ENCODE measurements at regions not wholly inside any gene's neighbourhood (a gene's known extent, or its start where the extent isn't known, plus 50 kb on each side); places are given as distances from the start of the nearest gene placed in this dataset.

- peak; percentile 40 for DNase-seq (ENCODE audit: low read depth)
- no peak for TF ChIP-seq CTCF (conservative IDR thresholded peaks at IDR 0.05; ENCODE audit: low read length)
Measured at GRCh38 chr15:62972814-62973213, 69.7 kb upstream of the TPM1 start.

GRCh38 chr15:62975515-62975914, 67.0 kb upstream of the TPM1 start:
- DNase-seq (ENCODE audit: low read depth), result no peak
- TF ChIP-seq CTCF (conservative IDR thresholded peaks at IDR 0.05; ENCODE audit: low read length), result no peak
- no peak overlapping the region for H3K4me3 ChIP-seq (ENCODE audit: low read length)

More at GRCh38 chr15:62972814-62973213, 69.7 kb upstream of the TPM1 start:
- no peak overlapping the region for H3K4me3 ChIP-seq (ENCODE audit: low read length)

- no peak for TF ChIP-seq CTCF (conservative IDR thresholded peaks at IDR 0.05; ENCODE audit: low read length)
- no peak overlapping the region for H3K4me3 ChIP-seq (ENCODE audit: low read length)
- peak; percentile 90 for DNase-seq (ENCODE audit: low read depth)
Measured at GRCh38 chr15:62976301-62976881, 66.2 kb upstream of the TPM1 start.

GRCh38 chr15:62977952-62978811, 64.4 kb upstream of the TPM1 start:
- no peak overlapping the region for H3K4me3 ChIP-seq (ENCODE audit: low read length)
- DNase-seq (ENCODE audit: low read depth), result peak; percentile 91
- TF ChIP-seq CTCF (conservative IDR thresholded peaks at IDR 0.05; ENCODE audit: low read length), result peak; percentile 5; the same call in 1 of the 2 replicates

- no peak overlapping the region for H3K4me3 ChIP-seq (ENCODE audit: low read length)
- DNase-seq (ENCODE audit: low read depth), result no peak
- TF ChIP-seq CTCF (conservative IDR thresholded peaks at IDR 0.05; ENCODE audit: low read length), result no peak
Measured at GRCh38 chr15:62979252-62979651, 63.3 kb upstream of the TPM1 start.

- no peak overlapping the region for H3K4me3 ChIP-seq (ENCODE audit: low read length)
- no peak for DNase-seq (ENCODE audit: low read depth)
- TF ChIP-seq CTCF (conservative IDR thresholded peaks at IDR 0.05; ENCODE audit: low read length), result no peak
Measured at GRCh38 chr15:62981071-62981470, 61.5 kb upstream of the TPM1 start.

GRCh38 chr15:62983956-62984355, 58.6 kb upstream of the TPM1 start:
- no peak overlapping the region for H3K4me3 ChIP-seq (ENCODE audit: low read length)
- no peak for TF ChIP-seq CTCF (conservative IDR thresholded peaks at IDR 0.05; ENCODE audit: low read length)

More at GRCh38 chr15:62983956-62984355, 58.6 kb upstream of the TPM1 start:
- no peak for DNase-seq (ENCODE audit: low read depth)
